HG03439 (cell line): ENCODE measurements at regions not wholly inside any gene's neighbourhood (a gene's known extent, or its start where the extent isn't known, plus 50 kb on each side); places are given as distances from the start of the nearest gene placed in this dataset.
"Not testable (repeated sequence)": the region's sequence is repeated elsewhere in the genome, so short reads cannot be mapped to it uniquely, and the experiment has no call there.

ENCODE experiments used
- ATAC-seq: cut with Tn5 transposase; IDR thresholded peaks from one replicate; pipeline ENCODE4 v1.9.1; 2021; ENCODE audit warnings: mild to moderate bottlenecking, moderate library complexity; ENCODE audit not compliant: unreplicated experiment

- ATAC-seq, result no peak
Observed at GRCh38 chr7:106747804-106748203, 86.8 kb upstream of the CCDC71L start.

GRCh38 chr7:106749165-106749564 lies 88.2 kb upstream of the CCDC71L start:
- no peak for ATAC-seq

- ATAC-seq, result no peak
Observed at GRCh38 chr7:106750773-106751172, 89.8 kb upstream of the CCDC71L start.

GRCh38 chr7:106752367-106752766 lies 91.4 kb upstream of the CCDC71L start:
- no peak for ATAC-seq

- not testable (repeated sequence) for ATAC-seq
Observed at GRCh38 chr7:106755024-106755423, 94.1 kb upstream of the CCDC71L start.

- no peak for ATAC-seq
Observed at GRCh38 chr7:106755641-106756040, 94.7 kb upstream of the CCDC71L start.

GRCh38 chr7:106756071-106756470 lies 95.1 kb upstream of the CCDC71L start:
- ATAC-seq, result no peak

- no peak for ATAC-seq
Observed at GRCh38 chr7:106756884-106757283, 95.9 kb upstream of the CCDC71L start.

- ATAC-seq, result no peak
Observed at GRCh38 chr7:106757846-106758245, 96.9 kb upstream of the CCDC71L start.

GRCh38 chr7:106762845-106763244 lies 101.9 kb upstream of the CCDC71L start:
- ATAC-seq, result not testable (repeated sequence)

- no peak for ATAC-seq
Observed at GRCh38 chr7:106763717-106764116, 101.4 kb upstream of the PIK3CG start.

GRCh38 chr7:106765727-106766355 lies 99.2 kb upstream of the PIK3CG start:
- ATAC-seq, result no peak

GRCh38 chr7:106766551-106766950 lies 98.5 kb upstream of the PIK3CG start:
- no peak for ATAC-seq

- ATAC-seq, result no peak
Observed at GRCh38 chr7:106767078-106767477, 98.0 kb upstream of the PIK3CG start.

GRCh38 chr7:106767498-106768323 lies 97.4 kb upstream of the PIK3CG start:
- ATAC-seq, result peak; percentile 50

GRCh38 chr7:106768324-106768751 lies 96.7 kb upstream of the PIK3CG start:
- peak; percentile 50 for ATAC-seq

- no peak for ATAC-seq
Observed at GRCh38 chr7:106770191-106770590, 94.9 kb upstream of the PIK3CG start.

- no peak for ATAC-seq
Observed at GRCh38 chr7:106772655-106773108, 92.4 kb upstream of the PIK3CG start.

GRCh38 chr7:106773228-106773627 lies 91.9 kb upstream of the PIK3CG start:
- no peak for ATAC-seq

- ATAC-seq, result no peak
Observed at GRCh38 chr7:106773721-106774120, 91.4 kb upstream of the PIK3CG start.

GRCh38 chr7:106774213-106774767 lies 90.8 kb upstream of the PIK3CG start:
- no peak for ATAC-seq
